ENCODE measurements at regions not wholly inside any gene's neighbourhood (a gene's known extent, or its start where the extent isn't known, plus 50 kb on each side); places are given as distances from the start of the nearest gene placed in this dataset.
A peak's percentile ranks its signal among the peaks of the same experiment; 100 is the strongest.

GRCh38 chr5:57693488-57694305 is 211.1 kb upstream of the ACTBL2 start:
- Histone ChIP-seq H2BK120ac (ENCODE audit: low read depth, low read length) (no peak overlapping the region), H2BK5ac (ENCODE audit: low read length) (no peak overlapping the region), H2BK15ac (ENCODE audit: low read length) (no peak overlapping the region), H3K23ac (ENCODE audit: low read depth, low read length, poor library complexity) (no peak overlapping the region), H3K36me3 (replicated peaks in 1 of 2; ENCODE audit: control insufficient read depth in 2 of 2, insufficient read depth in 2 of 2, low read length in 2 of 2) (no peaks in the 10 kb centered on the region), H3K9me3 (replicated peaks in 1 of 2; ENCODE audit: control insufficient read depth in 2 of 2, insufficient read depth in 1 of 2, low read depth in 1 of 2, low read length in 2 of 2) (no peaks in the 10 kb centered on the region), H3K14ac (ENCODE audit: low read length) (no peak overlapping the region), H2BK12ac (ENCODE audit: low read length) (no peak overlapping the region), H3K79me1 (ENCODE audit: low read depth, low read length) (no peaks in the 10 kb centered on the region), H2AFZ (ENCODE audit: low read length) (peak overlapping the region; percentile 25), H3K27me3 (ENCODE audit: control insufficient read depth in 3 of 3, insufficient read depth in 3 of 3, low read depth in 1 of 3, low read length in 3 of 3) (no peaks in the 10 kb centered on the region), H4K8ac (ENCODE audit: low read depth, low read length) (no peak overlapping the region), H3K4me2 (ENCODE audit: insufficient read depth, low read length, poor library complexity, severe bottlenecking) (no peak overlapping the region), H3K4ac (ENCODE audit: low read length) (no peak overlapping the region), H2AK5ac (ENCODE audit: low read depth, low read length) (no peak overlapping the region), H3K4me1 (ENCODE audit: control insufficient read depth in 2 of 2, insufficient read depth in 1 of 2, low read depth in 1 of 2, low read length in 2 of 2) (peaks cover 17 to 57% of the 10 kb centered on the region in 2 donors), H3K27ac (replicated peaks; ENCODE audit: low read length) (no peak overlapping the region), H3K4me3 (ENCODE audit: low read length in 2 of 2) (no peak overlapping the region), H4K91ac (ENCODE audit: low read depth, low read length, poor library complexity) (no peak overlapping the region), H3K9ac (ENCODE audit: low read depth, low read length, poor library complexity) (no peak overlapping the region), H3K18ac (ENCODE audit: low read length) (no peak overlapping the region)
- DNase-seq (ENCODE audit: low spot score), result no peak
- WGBS, 2 donors (ENCODE audit: extremely low coverage in 2 of 2, insufficient read length in 2 of 2, insufficient replicate concordance in 1 of 2), result no CpG with 5 or more reads among the region's 8 CpGs

DNA sequence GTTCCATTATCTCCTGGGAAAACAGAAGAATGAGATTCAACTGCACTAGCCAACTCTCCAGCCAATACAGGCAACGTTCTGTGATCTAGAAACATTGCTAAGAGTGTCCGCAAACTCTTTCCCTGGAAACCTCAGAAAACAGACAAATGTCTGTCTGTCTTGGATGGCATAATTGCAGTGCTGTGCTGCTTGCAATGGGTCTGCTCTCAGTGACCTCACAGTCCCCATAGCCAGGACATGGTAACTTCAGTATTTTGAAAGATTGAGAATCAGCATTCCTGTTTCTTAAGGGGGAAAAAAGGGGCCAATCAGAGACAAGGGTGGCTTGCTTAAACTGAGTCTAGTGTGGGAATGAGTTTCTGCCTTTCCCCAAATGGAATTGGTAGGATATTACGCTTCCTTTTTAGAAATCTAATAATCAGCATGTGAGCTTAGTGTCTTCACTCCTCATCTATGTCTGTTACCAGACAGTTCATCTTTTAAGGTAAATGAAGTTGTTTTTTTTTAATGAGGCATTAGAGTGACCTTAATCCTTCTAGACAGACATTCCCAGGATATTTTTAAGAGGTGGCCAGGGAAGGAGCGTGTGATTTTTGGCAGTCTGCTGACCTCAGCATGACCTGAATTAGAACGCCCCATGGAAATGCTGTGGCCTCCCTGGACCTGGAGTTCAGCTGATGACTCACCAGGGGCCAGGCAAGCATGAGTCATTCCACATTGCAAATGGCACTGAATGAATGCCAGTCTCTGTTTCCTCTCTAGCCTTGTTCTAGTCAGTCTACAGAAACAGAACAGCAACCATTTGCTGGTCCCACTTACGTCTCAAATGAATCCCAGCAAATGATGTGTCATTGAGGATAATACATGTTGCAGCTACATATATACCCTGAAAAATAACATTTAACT is 210.2 kb upstream of the ACTBL2 start:
- Histone ChIP-seq H3K4me3 (ENCODE audit: low read length in 2 of 2) (no peak overlapping the region), H2BK5ac (ENCODE audit: low read length) (no peak overlapping the region), H2BK12ac (ENCODE audit: low read length) (no peak overlapping the region), H4K91ac (ENCODE audit: low read depth, low read length, poor library complexity) (no peak overlapping the region), H2BK15ac (ENCODE audit: low read length) (no peak overlapping the region), H3K23ac (ENCODE audit: low read depth, low read length, poor library complexity) (no peak overlapping the region), H3K36me3 (replicated peaks in 1 of 2; ENCODE audit: control insufficient read depth in 2 of 2, insufficient read depth in 2 of 2, low read length in 2 of 2) (no peaks in the 10 kb centered on the region), H3K4me1 (ENCODE audit: control insufficient read depth in 2 of 2, insufficient read depth in 1 of 2, low read depth in 1 of 2, low read length in 2 of 2) (peaks cover 17 to 54% of the 10 kb centered on the region in 2 donors), H3K4me2 (ENCODE audit: insufficient read depth, low read length, poor library complexity, severe bottlenecking) (no peak overlapping the region), H2AK5ac (ENCODE audit: low read depth, low read length) (no peak overlapping the region), H3K27me3 (ENCODE audit: control insufficient read depth in 3 of 3, insufficient read depth in 3 of 3, low read depth in 1 of 3, low read length in 3 of 3) (no peaks in the 10 kb centered on the region), H3K14ac (ENCODE audit: low read length) (no peak overlapping the region), H3K79me1 (ENCODE audit: low read depth, low read length) (no peaks in the 10 kb centered on the region), H2AFZ (ENCODE audit: low read length) (peak overlapping the region; percentile 25), H3K4ac (ENCODE audit: low read length) (no peak overlapping the region), H3K9ac (ENCODE audit: low read depth, low read length, poor library complexity) (no peak overlapping the region), H2BK120ac (ENCODE audit: low read depth, low read length) (no peak overlapping the region), H3K18ac (ENCODE audit: low read length) (no peak overlapping the region), H3K9me3 (replicated peaks in 1 of 2; ENCODE audit: control insufficient read depth in 2 of 2, insufficient read depth in 1 of 2, low read depth in 1 of 2, low read length in 2 of 2) (no peaks in the 10 kb centered on the region), H4K8ac (ENCODE audit: low read depth, low read length) (no peak overlapping the region), H3K27ac (replicated peaks; ENCODE audit: low read length) (peak overlapping the region; percentile 22)
- peak; percentile 41 for DNase-seq (ENCODE audit: low spot score)
- no CpG with 5 or more reads among the region's 6 CpGs for WGBS, 2 donors (ENCODE audit: extremely low coverage in 2 of 2, insufficient read length in 2 of 2, insufficient replicate concordance in 1 of 2)

DNA sequence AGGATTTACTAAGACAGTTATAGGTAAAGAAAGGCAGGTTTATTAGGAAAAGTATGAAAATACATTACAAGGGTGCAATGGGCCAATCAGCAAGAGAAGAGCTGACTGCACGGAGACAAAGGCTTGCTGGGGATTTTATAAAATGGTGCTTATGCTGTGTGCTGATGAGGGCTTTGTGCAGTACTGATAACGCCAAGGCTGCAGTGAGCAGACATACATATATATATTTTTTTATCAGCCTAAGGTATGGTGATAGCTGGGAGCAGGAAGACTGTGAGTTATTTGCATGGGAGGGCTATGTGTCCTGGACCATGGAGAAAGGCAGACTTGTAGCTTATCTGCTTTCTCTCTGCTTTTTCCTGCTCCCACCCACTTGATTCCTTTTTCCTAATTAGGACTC is 208.1 kb upstream of the ACTBL2 start:
- Histone ChIP-seq H3K4me2 (ENCODE audit: insufficient read depth, low read length, poor library complexity, severe bottlenecking) (no peak overlapping the region), H3K4ac (ENCODE audit: low read length) (no peak overlapping the region), H2BK120ac (ENCODE audit: low read depth, low read length) (no peak overlapping the region), H2AK5ac (ENCODE audit: low read depth, low read length) (no peak overlapping the region), H2AFZ (ENCODE audit: low read length) (peak overlapping the region; percentile 70), H3K14ac (ENCODE audit: low read length) (no peak overlapping the region), H3K36me3 (replicated peaks in 1 of 2; ENCODE audit: control insufficient read depth in 2 of 2, insufficient read depth in 2 of 2, low read length in 2 of 2) (no peaks in the 10 kb centered on the region), H3K9me3 (replicated peaks in 1 of 2; ENCODE audit: control insufficient read depth in 2 of 2, insufficient read depth in 1 of 2, low read depth in 1 of 2, low read length in 2 of 2) (no peaks in the 10 kb centered on the region), H3K9ac (ENCODE audit: low read depth, low read length, poor library complexity) (no peak overlapping the region), H2BK5ac (ENCODE audit: low read length) (no peak overlapping the region), H3K18ac (ENCODE audit: low read length) (no peak overlapping the region), H2BK12ac (ENCODE audit: low read length) (no peak overlapping the region), H3K27ac (replicated peaks; ENCODE audit: low read length) (no peak overlapping the region), H3K23ac (ENCODE audit: low read depth, low read length, poor library complexity) (no peak overlapping the region), H3K27me3 (ENCODE audit: control insufficient read depth in 3 of 3, insufficient read depth in 3 of 3, low read depth in 1 of 3, low read length in 3 of 3) (no peaks in the 10 kb centered on the region), H2BK15ac (ENCODE audit: low read length) (no peak overlapping the region), H3K4me1 (ENCODE audit: control insufficient read depth in 2 of 2, insufficient read depth in 1 of 2, low read depth in 1 of 2, low read length in 2 of 2) (peaks cover 11 to 39% of the 10 kb centered on the region in 2 donors), H4K91ac (ENCODE audit: low read depth, low read length, poor library complexity) (no peak overlapping the region), H3K4me3 (ENCODE audit: low read length in 2 of 2) (no peak overlapping the region), H3K79me1 (ENCODE audit: low read depth, low read length) (no peaks in the 10 kb centered on the region), H4K8ac (ENCODE audit: low read depth, low read length) (no peak overlapping the region)
- no peak for DNase-seq (ENCODE audit: low spot score)
- no CpG with 5 or more reads among the region's 2 CpGs for WGBS, 2 donors (ENCODE audit: extremely low coverage in 2 of 2, insufficient read length in 2 of 2, insufficient replicate concordance in 1 of 2)

DNA sequence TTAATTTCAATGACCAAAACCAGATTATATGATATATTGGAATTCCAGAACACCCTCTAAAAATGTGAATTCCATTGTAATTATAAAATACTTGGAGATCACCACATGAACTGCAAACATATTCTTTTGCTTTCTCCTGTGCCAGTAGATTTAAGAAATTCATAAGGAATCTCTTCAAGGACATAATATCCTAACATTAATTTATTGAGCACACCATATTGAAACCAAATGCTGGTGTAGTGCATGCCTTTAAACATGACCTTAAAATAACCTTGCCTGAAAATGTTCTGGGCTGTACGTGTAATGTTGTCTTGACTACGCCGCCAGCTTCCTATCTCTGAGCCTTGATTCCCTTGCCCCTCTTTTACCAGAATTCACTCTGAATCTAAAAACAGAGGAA is 205.0 kb upstream of the ACTBL2 start:
- no peak overlapping the region for H3K9ac ChIP-seq (ENCODE audit: low read depth, low read length, poor library complexity)
- no peaks in the 10 kb centered on the region for H3K27me3 ChIP-seq (ENCODE audit: control insufficient read depth in 3 of 3, insufficient read depth in 3 of 3, low read depth in 1 of 3, low read length in 3 of 3)
- H3K4me2 ChIP-seq (ENCODE audit: insufficient read depth, low read length, poor library complexity, severe bottlenecking), result no peak overlapping the region
- H2BK15ac ChIP-seq (ENCODE audit: low read length), result no peak overlapping the region
- WGBS, 2 donors (ENCODE audit: extremely low coverage in 2 of 2, insufficient read length in 2 of 2, insufficient replicate concordance in 1 of 2), result no CpG with 5 or more reads among the region's 3 CpGs
- H3K14ac ChIP-seq (ENCODE audit: low read length), result no peak overlapping the region
- no peaks in the 10 kb centered on the region for H3K36me3 ChIP-seq (replicated peaks in 1 of 2; ENCODE audit: control insufficient read depth in 2 of 2, insufficient read depth in 2 of 2, low read length in 2 of 2)
- no peak overlapping the region for H2BK120ac ChIP-seq (ENCODE audit: low read depth, low read length)
- no peak overlapping the region for H3K4ac ChIP-seq (ENCODE audit: low read length)
- H3K23ac ChIP-seq (ENCODE audit: low read depth, low read length, poor library complexity), result no peak overlapping the region
- no peaks in the 10 kb centered on the region for H3K79me1 ChIP-seq (ENCODE audit: low read depth, low read length)
- H3K18ac ChIP-seq (ENCODE audit: low read length), result no peak overlapping the region
- no peak overlapping the region for H3K4me3 ChIP-seq (ENCODE audit: low read length in 2 of 2)
- no peak overlapping the region for H3K27ac ChIP-seq (replicated peaks; ENCODE audit: low read length)
- no peak overlapping the region for H2BK12ac ChIP-seq (ENCODE audit: low read length)
- no peak overlapping the region for H4K91ac ChIP-seq (ENCODE audit: low read depth, low read length, poor library complexity)
- H2BK5ac ChIP-seq (ENCODE audit: low read length), result no peak overlapping the region
- peaks cover 5 to 17% of the 10 kb centered on the region in 2 donors for H3K4me1 ChIP-seq (ENCODE audit: control insufficient read depth in 2 of 2, insufficient read depth in 1 of 2, low read depth in 1 of 2, low read length in 2 of 2)
- H2AK5ac ChIP-seq (ENCODE audit: low read depth, low read length), result no peak overlapping the region
- H4K8ac ChIP-seq (ENCODE audit: low read depth, low read length), result no peak overlapping the region
- H3K9me3 ChIP-seq (replicated peaks in 1 of 2; ENCODE audit: control insufficient read depth in 2 of 2, insufficient read depth in 1 of 2, low read depth in 1 of 2, low read length in 2 of 2), result no peaks in the 10 kb centered on the region
- DNase-seq (ENCODE audit: low spot score), result no peak
- H2AFZ ChIP-seq (ENCODE audit: low read length), result peak overlapping the region; percentile 18

Measured in neuronal stem cell (in vitro differentiated cells).